HL-60/S4 treated with phorbol 12-myristate 13-acetate at 8.2 ng/mL for 4 days and 3 days (cell line): ENCODE measurements at regions not wholly inside any gene's neighbourhood (a gene's known extent, or its start where the extent isn't known, plus 50 kb on each side); places are given as distances from the start of the nearest gene placed in this dataset.
"Not testable (repeated sequence)": the region's sequence is repeated elsewhere in the genome, so short reads cannot be mapped to it uniquely, and the experiment has no call there.

Source experiments
- in situ Hi-C: fragments of 300-500 bp; cut with MboI; formaldehyde crosslinking; loops from 2 replicates; pipeline ENCODE4 v1.15.0; 2022; ENCODE audit warnings: low sequenced_read_pairs

GRCh38 chr6:144896289-144896688 is 611.2 kb downstream of the UTRN start:
- in situ Hi-C loops, result no loop called here

GRCh38 chr6:144896871-144897270 is 611.7 kb downstream of the UTRN start:
- in situ Hi-C loops, result no loop called here

GRCh38 chr6:144897441-144897921 is 612.3 kb downstream of the UTRN start:
- in situ Hi-C loops, result no loop called here

GRCh38 chr6:144898052-144898689 is 613.0 kb downstream of the UTRN start:
- in situ Hi-C loops, result no loop called here

GRCh38 chr6:144898741-144899140 is 613.6 kb downstream of the UTRN start:
- in situ Hi-C loops, result no loop called here

- in situ Hi-C loops, result no loop called here
These were observed 614.0 kb downstream of the UTRN start for GRCh38 chr6:144899161-144899560.

- in situ Hi-C loops, result no loop called here
These were observed 616.3 kb downstream of the UTRN start for GRCh38 chr6:144901412-144901811.

GRCh38 chr6:144908004-144908403 is 622.9 kb downstream of the UTRN start:
- in situ Hi-C loops, result no loop called here

- in situ Hi-C loops, result no loop called here
These were observed 624.7 kb downstream of the UTRN start for GRCh38 chr6:144909753-144910285.

- in situ Hi-C loops, result no loop called here
These were observed 626.2 kb downstream of the UTRN start for GRCh38 chr6:144911322-144911721.

- in situ Hi-C loops, result no loop called here
These were observed 627.3 kb downstream of the UTRN start for GRCh38 chr6:144912474-144912873.

GRCh38 chr6:144918073-144918472 is 632.9 kb downstream of the UTRN start:
- in situ Hi-C loops, result no loop called here

GRCh38 chr6:144919560-144919959 is 634.4 kb downstream of the UTRN start:
- in situ Hi-C loops, result no loop called here

GRCh38 chr6:144920391-144920961 is 635.3 kb downstream of the UTRN start:
- in situ Hi-C loops, result no loop called here

GRCh38 chr6:144921206-144921975 is 636.3 kb downstream of the UTRN start:
- in situ Hi-C loops, result no loop called here

GRCh38 chr6:144922120-144922722 is 637.1 kb downstream of the UTRN start:
- in situ Hi-C loops, result no loop called here

GRCh38 chr6:144922771-144923490 is 637.8 kb downstream of the UTRN start:
- in situ Hi-C loops, result not testable (repeated sequence)

GRCh38 chr6:144923491-144923787 is 638.3 kb downstream of the UTRN start:
- in situ Hi-C loops, result not testable (repeated sequence)

GRCh38 chr6:144928847-144929246 is 643.7 kb downstream of the UTRN start:
- in situ Hi-C loops, result no loop called here

GRCh38 chr6:144929262-144929661 is 644.1 kb downstream of the UTRN start:
- in situ Hi-C loops, result no loop called here
